T-cell (primary cell): ENCODE measurements at regions not wholly inside any gene's neighbourhood (a gene's known extent, or its start where the extent isn't known, plus 50 kb on each side); places are given as distances from the start of the nearest gene placed in this dataset.
A peak's percentile ranks its signal among the peaks of the same experiment; 100 is the strongest.
"Not testable (repeated sequence)": the region's sequence is repeated elsewhere in the genome, so short reads cannot be mapped to it uniquely, and the experiment has no call there.

Experiments used
- ATAC-seq, 4 experiments: fragments of 200-7000 bp in 3 of 4; fragments of 150-1000 bp in 1 of 4; cut with Tn5 transposase; replicated peaks in 1 of 4; 1 replicate in 3 of 4; 2 replicates in 1 of 4; pipeline ENCODE4 v1.10.0; 2021; ENCODE audit warnings: moderate library complexity in 3 of 4, mild to moderate bottlenecking in 2 of 4, moderate number of reproducible peaks in 1 of 4
- CTCF ChIA-PET, 2 donors: fragments of 300-600 bp; sonication (Branson Sonifier 250); formaldehyde crosslinking; loops; one replicate each; lab custom pipeline; 2022; ENCODE audit warnings: antibody characterized with exemption in 2 of 2; lab: Charles Lee
- POLR2A ChIA-PET, 2 donors: fragments of 300-600 bp; sonication (Branson Sonifier 250); formaldehyde crosslinking; loops; one replicate each; lab custom pipeline; 2022; ENCODE audit warnings: antibody characterized with exemption in 2 of 2; lab: Charles Lee
- DNase-seq, 35 experiments: peaks; one replicate each; pipeline versions ENCODE4 v3.0.0 to v3.0.0-alpha.2; 2013 to 2023
- H3K27ac ChIP-seq: one replicate; pipeline ENCODE4 v1.5.1; 2013; ENCODE audit warnings: low read length
- H3K27me3 ChIP-seq, 2 experiments: replicated peaks in 1 of 2; 1 replicate in 1 of 2; 2 replicates in 1 of 2; pipeline versions ENCODE4 v1.6.1 to v1.7.0; 2013; ENCODE audit warnings: low read length in 1 of 2, mixed read lengths in 1 of 2; ENCODE audit not compliant: control insufficient read depth in 2 of 2, insufficient read depth in 2 of 2; ENCODE audit errors: extremely low read depth in 1 of 2
- H3K36me3 ChIP-seq, 2 donors: 1 replicate in 1 of 2; 2 replicates in 1 of 2; pipeline versions ENCODE4 v1.6.1 to v1.7.0; 2013; ENCODE audit warnings: low read length in 1 of 2; ENCODE audit not compliant: control insufficient read depth in 2 of 2, insufficient read depth in 1 of 2; ENCODE audit errors: extremely low read depth in 1 of 2
- H3K4me1 ChIP-seq, 2 experiments: 1 replicate in 1 of 2; 2 replicates in 1 of 2; pipeline versions ENCODE4 v1.6.1 to v1.7.0; 2013; ENCODE audit warnings: low read length in 2 of 2, mixed read lengths in 1 of 2; ENCODE audit not compliant: insufficient read depth in 2 of 2, control insufficient read depth in 1 of 2; ENCODE audit errors: extremely low read depth in 1 of 2
- H3K4me3 ChIP-seq, 2 donors: 1 replicate in 1 of 2; 2 replicates in 1 of 2; pipeline versions ENCODE4 v1.5.1 to v1.7.0; 2013; ENCODE audit warnings: mild to moderate bottlenecking in 2 of 2, low read length in 1 of 2, moderate library complexity in 1 of 2; ENCODE audit not compliant: control insufficient read depth in 1 of 2; ENCODE audit errors: extremely low read depth in 1 of 2
- H3K9me3 ChIP-seq: 2 replicates; pipeline ENCODE4 v1.7.0; 2013
- H3K27ac Mint-ChIP-seq, 2 donors: one replicate each; pipeline ENCODE4 v1.8.0; 2020 to 2021; ENCODE audit warnings: mild to moderate bottlenecking in 2 of 2, mixed read lengths in 2 of 2
- H3K27me3 Mint-ChIP-seq, 2 donors: one replicate each; pipeline ENCODE4 v1.8.0; 2021 to 2022; ENCODE audit warnings: mixed read lengths in 2 of 2
- H3K36me3 Mint-ChIP-seq: one replicate; pipeline ENCODE4 v1.8.0; 2021; ENCODE audit warnings: mixed read lengths
- H3K4me1 Mint-ChIP-seq, 3 donors: one replicate each; pipeline ENCODE4 v1.8.0; 2020 to 2022; ENCODE audit warnings: mixed read lengths in 3 of 3, mild to moderate bottlenecking in 1 of 3
- H3K4me3 Mint-ChIP-seq, 3 donors: one replicate each; pipeline ENCODE4 v1.8.0; 2020 to 2022; ENCODE audit warnings: mild to moderate bottlenecking in 3 of 3, mixed read lengths in 3 of 3, moderate library complexity in 3 of 3
- H3K9me3 Mint-ChIP-seq, 3 donors: one replicate each; pipeline ENCODE4 v1.8.0; 2020 to 2022; ENCODE audit warnings: mixed read lengths in 3 of 3
- WGBS: methylation state at CpG from one replicate; pipeline ENCODE4 v1.1.5; 2013; ENCODE audit warnings: missing lambda C conversion rate; ENCODE audit not compliant: insufficient coverage; 5-methylcytosine and 5-hydroxymethylcytosine counted together

DNA sequence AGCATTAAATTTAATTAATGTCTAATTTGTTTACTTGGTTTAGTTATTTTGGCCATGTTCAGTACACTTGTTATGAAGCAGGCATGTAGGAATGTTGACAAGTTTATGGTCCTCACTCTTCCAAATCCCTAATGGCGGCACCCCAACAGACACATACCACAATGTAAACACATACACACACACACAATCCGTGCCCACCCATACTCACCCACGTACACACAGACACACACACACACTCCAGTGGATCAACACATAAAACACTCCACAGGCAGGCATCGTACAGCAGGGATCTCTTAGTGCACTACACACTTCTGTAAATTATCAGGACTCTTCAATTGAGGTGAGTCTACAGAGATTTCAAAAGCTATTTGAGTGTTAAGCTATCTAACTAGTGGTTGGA is 767.5 kb downstream of the FOXD4L6 start:
- H3K36me3 ChIP-seq, H3K27me3 Mint-ChIP-seq, H3K36me3 Mint-ChIP-seq, H3K4me1 Mint-ChIP-seq, H3K4me3 Mint-ChIP-seq, H3K27ac ChIP-seq, H3K27ac Mint-ChIP-seq, H3K4me1 ChIP-seq, H3K9me3 Mint-ChIP-seq, H3K27me3 ChIP-seq, POLR2A ChIA-PET, H3K9me3 ChIP-seq, ATAC-seq, CTCF ChIA-PET, H3K4me3 ChIP-seq: not testable (repeated sequence)
- peak in 1 of 35 experiments; percentile 0 for DNase-seq
- whole genome bisulfite sequencing = no CpG with 5 or more reads among the region's 4 CpGs

GRCh38 chr9:40330958-40331357 is 797.5 kb downstream of the FOXD4L6 start:
- H3K27ac ChIP-seq, POLR2A ChIA-PET, H3K36me3 Mint-ChIP-seq, H3K27me3 ChIP-seq, CTCF ChIA-PET, DNase-seq, H3K27ac Mint-ChIP-seq, H3K27me3 Mint-ChIP-seq, H3K4me3 Mint-ChIP-seq, H3K4me1 Mint-ChIP-seq, H3K36me3 ChIP-seq, H3K9me3 ChIP-seq, ATAC-seq, H3K4me1 ChIP-seq, H3K4me3 ChIP-seq, H3K9me3 Mint-ChIP-seq: not testable (repeated sequence)
- no CpG with 5 or more reads among the region's 2 CpGs for WGBS

DNA sequence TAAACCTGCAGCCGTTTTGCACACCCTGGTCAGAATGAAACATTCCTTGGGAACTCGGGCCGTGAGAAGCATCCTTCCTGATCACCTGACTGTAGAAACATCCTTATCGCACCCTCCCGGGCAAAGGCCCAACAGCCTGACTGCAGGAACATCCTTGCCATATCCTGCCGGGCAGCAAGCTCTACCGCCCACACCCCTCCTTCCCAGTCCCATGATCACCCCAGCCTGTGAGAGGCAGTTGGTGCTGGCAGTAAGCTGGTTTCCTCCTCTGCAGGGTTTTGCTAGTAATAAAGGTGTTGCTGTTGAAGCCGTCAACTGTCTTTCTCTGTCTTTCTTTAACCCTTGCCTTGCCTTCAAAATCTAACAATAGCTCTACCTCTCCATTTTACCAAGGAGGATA is 799.6 kb downstream of the FOXD4L6 start:
- H3K4me3 ChIP-seq, DNase-seq, H3K27ac ChIP-seq, H3K4me1 Mint-ChIP-seq, H3K36me3 Mint-ChIP-seq, H3K4me3 Mint-ChIP-seq, H3K4me1 ChIP-seq, H3K9me3 Mint-ChIP-seq, CTCF ChIA-PET, ATAC-seq, H3K27me3 Mint-ChIP-seq, H3K36me3 ChIP-seq, H3K9me3 ChIP-seq, H3K27me3 ChIP-seq, H3K27ac Mint-ChIP-seq, POLR2A ChIA-PET: not testable (repeated sequence)
- no CpG with 5 or more reads among the region's 8 CpGs for WGBS

DNA sequence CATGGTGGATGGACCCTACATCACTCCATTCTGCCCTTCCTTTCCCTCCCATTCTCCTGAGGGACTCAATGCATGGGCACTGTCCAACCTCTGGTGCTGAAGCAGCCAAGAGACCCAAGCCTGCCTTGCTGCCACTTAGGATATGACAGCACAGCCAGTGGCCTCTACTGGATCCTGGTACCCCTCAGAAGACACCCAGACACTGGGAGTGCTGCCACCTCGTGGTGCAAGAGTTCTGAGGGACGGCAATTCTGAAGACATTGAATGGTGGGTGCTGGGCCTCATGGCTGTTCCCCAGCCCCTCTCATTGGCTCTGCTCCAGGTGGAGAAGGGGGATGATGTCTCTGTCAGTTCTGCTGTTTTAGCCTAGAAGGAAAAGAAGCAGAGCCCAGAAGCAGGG is 802.3 kb downstream of the FOXD4L6 start:
- H3K4me3 Mint-ChIP-seq, H3K36me3 ChIP-seq, H3K4me3 ChIP-seq, H3K9me3 ChIP-seq, H3K4me1 ChIP-seq, POLR2A ChIA-PET, H3K27ac ChIP-seq, H3K27ac Mint-ChIP-seq, ATAC-seq, H3K4me1 Mint-ChIP-seq, H3K27me3 Mint-ChIP-seq, DNase-seq, H3K27me3 ChIP-seq, H3K9me3 Mint-ChIP-seq, CTCF ChIA-PET, H3K36me3 Mint-ChIP-seq: not testable (repeated sequence)
- WGBS = no CpG with 5 or more reads among the region's 2 CpGs

- CTCF ChIA-PET, H3K4me1 Mint-ChIP-seq, H3K27me3 Mint-ChIP-seq, H3K36me3 Mint-ChIP-seq, DNase-seq, H3K27me3 ChIP-seq, H3K4me3 Mint-ChIP-seq, H3K27ac Mint-ChIP-seq, POLR2A ChIA-PET, H3K4me1 ChIP-seq, ATAC-seq, H3K9me3 ChIP-seq, H3K27ac ChIP-seq, H3K4me3 ChIP-seq, H3K9me3 Mint-ChIP-seq, H3K36me3 ChIP-seq: not testable (repeated sequence)
- WGBS = no CpG with 5 or more reads among the region's 6 CpGs
Measured at GRCh38 chr9:40322730-40323129, 805.8 kb downstream of the FOXD4L6 start.

DNA sequence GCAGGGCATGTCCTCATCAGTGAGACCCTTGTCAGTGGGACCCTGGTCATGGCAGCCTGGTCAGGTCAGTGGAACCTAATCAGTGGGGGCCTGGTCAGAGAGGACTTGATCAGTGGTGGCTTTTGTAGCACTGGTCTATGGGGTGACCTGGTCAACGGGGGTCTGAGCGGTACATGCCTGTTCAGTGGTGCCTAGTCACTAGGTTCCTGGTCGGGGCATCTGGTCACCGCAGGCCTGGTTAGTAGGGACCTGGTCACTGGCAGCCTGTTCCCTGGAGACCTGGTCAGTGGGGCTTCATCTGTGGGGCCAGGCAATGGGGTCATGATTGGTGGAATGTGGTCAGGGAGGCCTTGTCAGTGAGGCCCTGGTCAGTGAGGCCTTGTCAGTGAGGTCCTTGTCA is 806.6 kb downstream of the FOXD4L6 start:
- H3K36me3 Mint-ChIP-seq, H3K36me3 ChIP-seq, H3K4me3 Mint-ChIP-seq, H3K27me3 ChIP-seq, H3K9me3 Mint-ChIP-seq, POLR2A ChIA-PET, H3K4me1 Mint-ChIP-seq, H3K27ac ChIP-seq, H3K27me3 Mint-ChIP-seq, H3K4me1 ChIP-seq, ATAC-seq, H3K9me3 ChIP-seq, H3K27ac Mint-ChIP-seq, H3K4me3 ChIP-seq, CTCF ChIA-PET, DNase-seq: not testable (repeated sequence)
- WGBS = no CpG with 5 or more reads among the region's 4 CpGs

DNA sequence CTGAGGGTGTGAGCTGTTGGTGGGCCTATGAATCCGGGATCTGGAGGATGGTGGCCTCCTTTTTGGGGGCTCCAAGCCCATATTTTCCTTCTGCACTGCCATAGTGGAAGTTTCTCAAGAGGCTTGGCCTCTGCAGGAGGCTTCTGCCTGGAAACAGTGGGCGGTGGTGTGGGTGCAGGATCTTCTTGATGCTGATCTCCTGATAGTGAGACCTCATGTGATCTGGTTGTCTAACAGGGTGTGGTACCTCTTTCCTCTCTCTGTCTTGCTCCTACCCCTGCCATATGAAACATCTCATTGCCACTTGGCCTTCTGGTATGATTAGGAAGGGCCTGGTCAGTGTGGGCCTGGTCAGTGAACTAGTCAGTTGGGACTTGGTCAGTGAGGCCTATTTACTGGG is 807.3 kb downstream of the FOXD4L6 start:
- H3K9me3 Mint-ChIP-seq, ATAC-seq, H3K36me3 ChIP-seq, H3K27ac ChIP-seq, H3K4me1 ChIP-seq, H3K4me3 ChIP-seq, H3K27ac Mint-ChIP-seq, H3K9me3 ChIP-seq, POLR2A ChIA-PET, DNase-seq, CTCF ChIA-PET, H3K4me1 Mint-ChIP-seq, H3K27me3 ChIP-seq, H3K36me3 Mint-ChIP-seq, H3K4me3 Mint-ChIP-seq, H3K27me3 Mint-ChIP-seq: not testable (repeated sequence)
- WGBS = no CpG with 5 or more reads among the region's 2 CpGs
